Astrocyte (in vitro differentiated cells and primary cell): ENCODE measurements at regions not wholly inside any gene's neighbourhood (a gene's known extent, or its start where the extent isn't known, plus 50 kb on each side); places are given as distances from the start of the nearest gene placed in this dataset.

ENCODE experiments used
- DNase-seq: peaks from one replicate; pipeline ENCODE4 v3.0.0-alpha.2; 2010; ENCODE audit warnings: low read depth
- FAIRE-seq: peaks from 2 replicates; lab custom pipeline; 2011; peaks lifted over from hg19 to GRCh38; lab: Jason Lieb, UNC
- H2AFZ ChIP-seq: 2 replicates; pipeline ENCODE4 v1.6.0; 2012; ENCODE audit warnings: low read depth, low read length, inconsistent platforms
- H3K27ac ChIP-seq: 2 replicates; pipeline ENCODE4 v1.5.1; 2011; ENCODE audit warnings: low read depth, low read length, inconsistent platforms
- H3K27me3 ChIP-seq: 2 replicates; pipeline ENCODE4 v1.6.0; 2011; ENCODE audit warnings: low read length, inconsistent platforms; ENCODE audit not compliant: insufficient read depth
- H3K36me3 ChIP-seq: 2 replicates; pipeline ENCODE4 v1.5.1; 2011; ENCODE audit warnings: low read length, inconsistent platforms; ENCODE audit not compliant: insufficient read depth
- H3K4me1 ChIP-seq: 2 replicates; pipeline ENCODE4 v1.5.1; 2011; ENCODE audit warnings: low read length, inconsistent platforms; ENCODE audit not compliant: insufficient read depth
- H3K4me2 ChIP-seq: 2 replicates; pipeline ENCODE4 v1.6.0; 2012; ENCODE audit warnings: low read length, inconsistent platforms
- H3K4me3 ChIP-seq: 2 replicates; pipeline ENCODE4 v1.5.1; 2011; ENCODE audit warnings: low read depth, mild to moderate bottlenecking, low read length, inconsistent platforms; ENCODE audit not compliant: insufficient read depth
- H3K79me2 ChIP-seq: 2 replicates; pipeline ENCODE4 v1.6.0; 2012; ENCODE audit warnings: mild to moderate bottlenecking, low read length, inconsistent platforms; ENCODE audit not compliant: insufficient read depth
- H3K9ac ChIP-seq: 2 replicates; pipeline ENCODE4 v1.6.0; 2012; ENCODE audit warnings: mild to moderate bottlenecking, low read length, inconsistent platforms
- H3K9me3 ChIP-seq: 2 replicates; pipeline ENCODE4 v1.5.1; 2012; ENCODE audit warnings: low read depth, mild to moderate bottlenecking, low read length, inconsistent platforms; ENCODE audit not compliant: insufficient read depth
- H4K20me1 ChIP-seq: 2 replicates; pipeline ENCODE4 v1.6.0; 2012; ENCODE audit warnings: low read length, inconsistent platforms; ENCODE audit not compliant: insufficient read depth
- H3K27ac Mint-ChIP-seq: one replicate; pipeline ENCODE4 v1.8.0; 2021; ENCODE audit warnings: mild to moderate bottlenecking, mixed read lengths; ENCODE audit not compliant: unreplicated experiment
- H3K27me3 Mint-ChIP-seq: one replicate; pipeline ENCODE4 v1.8.0; 2021; ENCODE audit warnings: low read depth, mixed read lengths; ENCODE audit not compliant: unreplicated experiment
- H3K36me3 Mint-ChIP-seq: one replicate; pipeline ENCODE4 v1.8.0; 2021; ENCODE audit warnings: low read depth, mixed read lengths; ENCODE audit not compliant: unreplicated experiment
- H3K4me1 Mint-ChIP-seq: one replicate; pipeline ENCODE4 v1.8.0; 2021; ENCODE audit warnings: low read depth, mixed read lengths; ENCODE audit not compliant: unreplicated experiment
- H3K4me3 Mint-ChIP-seq: one replicate; pipeline ENCODE4 v1.8.0; 2021; ENCODE audit warnings: mild to moderate bottlenecking, moderate library complexity, mixed read lengths; ENCODE audit not compliant: unreplicated experiment
- H3K9me3 Mint-ChIP-seq: one replicate; pipeline ENCODE4 v1.8.0; 2021; ENCODE audit warnings: mild to moderate bottlenecking, mixed read lengths; ENCODE audit not compliant: unreplicated experiment
- CTCF ChIP-seq: IDR thresholded peaks from 2 replicates; pipeline ENCODE4 v1.5.1; 2011; ENCODE audit warnings: low read depth, mild to moderate bottlenecking, inconsistent platforms, low read length, moderate library complexity; ENCODE audit not compliant: insufficient read depth
- EZH2 ChIP-seq: IDR thresholded peaks from 2 replicates; pipeline ENCODE4 v1.6.1; 2012; ENCODE audit warnings: mild to moderate bottlenecking, low read length, inconsistent platforms; ENCODE audit not compliant: insufficient read depth

GRCh38 chr1:34409689-34410229 is 233.1 kb downstream of the C1orf94 start:
- Histone ChIP-seq H3K9ac (no peak overlapping the region), H3K4me3 (no peak overlapping the region), H4K20me1 (no peaks in the 10 kb centered on the region), H3K4me2 (no peak overlapping the region), H3K36me3 (no peaks in the 10 kb centered on the region), H3K79me2 (no peaks in the 10 kb centered on the region), H3K27me3 (no peaks in the 10 kb centered on the region), H3K27ac (no peak overlapping the region), H3K9me3 (no peaks in the 10 kb centered on the region), H3K4me1 (no peaks in the 10 kb centered on the region), H2AFZ (no peak overlapping the region)
- H3K27ac Mint-ChIP-seq: no peak overlapping the region
- DNase-seq (no peak), FAIRE-seq (no peak)
- H3K27me3 Mint-ChIP-seq: peaks cover 17% of the 10 kb centered on the region
- TF ChIP-seq EZH2: no peak
- TF ChIP-seq CTCF: no peak
- H3K4me3 Mint-ChIP-seq: no peak overlapping the region
- peaks cover 8% of the 10 kb centered on the region for H3K4me1 Mint-ChIP-seq
- no peaks in the 10 kb centered on the region for H3K36me3 Mint-ChIP-seq
- H3K9me3 Mint-ChIP-seq: peaks cover 3% of the 10 kb centered on the region

GRCh38 chr1:34412598-34413370 is 236.1 kb downstream of the C1orf94 start:
- H3K27me3 Mint-ChIP-seq: peaks cover 36% of the 10 kb centered on the region
- no peaks in the 10 kb centered on the region for H3K36me3 Mint-ChIP-seq
- Histone ChIP-seq H2AFZ (no peak overlapping the region), H3K4me3 (no peak overlapping the region), H3K36me3 (no peaks in the 10 kb centered on the region), H3K9me3 (no peaks in the 10 kb centered on the region), H3K9ac (no peak overlapping the region), H3K27ac (no peak overlapping the region), H3K4me2 (no peak overlapping the region), H3K79me2 (no peaks in the 10 kb centered on the region), H3K27me3 (no peaks in the 10 kb centered on the region), H3K4me1 (no peaks in the 10 kb centered on the region), H4K20me1 (no peaks in the 10 kb centered on the region)
- FAIRE-seq (no peak), DNase-seq (no peak)
- H3K9me3 Mint-ChIP-seq: peaks cover 3% of the 10 kb centered on the region
- TF ChIP-seq CTCF: no peak
- no peak for TF ChIP-seq EZH2
- H3K4me1 Mint-ChIP-seq: no peaks in the 10 kb centered on the region
- H3K4me3 Mint-ChIP-seq: no peak overlapping the region
- H3K27ac Mint-ChIP-seq: no peak overlapping the region

- Mint-ChIP-seq H3K27ac (no peak overlapping the region), H3K4me1 (no peaks in the 10 kb centered on the region), H3K4me3 (no peak overlapping the region), H3K9me3 (peaks cover 3% of the 10 kb centered on the region), H3K27me3 (peaks cover 45% of the 10 kb centered on the region), H3K36me3 (no peaks in the 10 kb centered on the region)
- Histone ChIP-seq H3K9me3 (no peaks in the 10 kb centered on the region), H3K27me3 (no peaks in the 10 kb centered on the region), H3K4me2 (no peak overlapping the region), H3K27ac (no peak overlapping the region), H3K79me2 (no peaks in the 10 kb centered on the region), H3K4me3 (no peak overlapping the region), H3K36me3 (no peaks in the 10 kb centered on the region), H4K20me1 (no peaks in the 10 kb centered on the region), H3K4me1 (no peaks in the 10 kb centered on the region), H2AFZ (no peak overlapping the region), H3K9ac (no peak overlapping the region)
- FAIRE-seq (no peak), DNase-seq (no peak)
- no peak for TF ChIP-seq CTCF
- TF ChIP-seq EZH2: no peak
Measured at GRCh38 chr1:34415140-34415539, 238.4 kb downstream of the C1orf94 start.
